PC-9 (cell line): ENCODE measurements at regions not wholly inside any gene's neighbourhood (a gene's known extent, or its start where the extent isn't known, plus 50 kb on each side); places are given as distances from the start of the nearest gene placed in this dataset.
A peak's percentile ranks its signal among the peaks of the same experiment; 100 is the strongest.

Source experiments
- BruUV-seq: library from RNA; stranded (reverse); fragments of 400-500 nt; replicated peaks from 2 replicates; lab custom pipeline; 2021; lab: Mats Ljungman, UMichigan
- CTCF ChIA-PET: fragments of 300-600 bp; sonication (Branson Sonifier 250); formaldehyde crosslinking; loops from one replicate; lab custom pipeline; 2022; ENCODE audit warnings: antibody characterized with exemption; lab: Charles Lee
- POLR2A ChIA-PET: fragments of 300-600 bp; sonication (Branson Sonifier 250); formaldehyde crosslinking; loops from one replicate; lab custom pipeline; 2022; ENCODE audit warnings: antibody characterized with exemption; ENCODE audit not compliant: unreplicated experiment; lab: Charles Lee
- DNase-seq, 2 experiments: peaks; one replicate each; pipeline versions ENCODE4 v3.0.0 to v3.0.0-alpha.2; 2015 to 2022; ENCODE audit warnings: mixed read lengths in 1 of 2
- H2AFZ ChIP-seq: fragments of 200-600 bp; sonication (generic); 2 replicates; pipeline ENCODE4 v1.8.1; 2017; ENCODE audit warnings: antibody characterized with exemption
- H3F3A ChIP-seq: fragments of 200-600 bp; sonication (generic); 2 replicates; pipeline ENCODE4 v1.8.1; 2017; ENCODE audit warnings: antibody characterized with exemption, mild to moderate bottlenecking, low read depth; ENCODE audit not compliant: insufficient read depth
- H3K27ac ChIP-seq: fragments of 200-600 bp; sonication (generic); 2 replicates; pipeline ENCODE4 v1.6.1; 2016; ENCODE audit warnings: mixed run types
- H3K27me3 ChIP-seq: fragments of 200-600 bp; sonication (generic); 2 replicates; pipeline ENCODE4 v1.6.1; 2016; ENCODE audit warnings: low read depth, mixed run types; ENCODE audit not compliant: insufficient read depth
- H3K36me3 ChIP-seq: fragments of 200-600 bp; sonication (generic); 2 replicates; pipeline ENCODE4 v1.6.1; 2016; ENCODE audit warnings: low read depth, mixed run types
- H3K4me1 ChIP-seq: fragments of 200-600 bp; sonication (generic); replicated peaks from 2 replicates; pipeline ENCODE4 v1.6.1; 2016; ENCODE audit warnings: mixed run types; ENCODE audit not compliant: insufficient read depth
- H3K4me2 ChIP-seq: fragments of 200-600 bp; sonication (generic); 2 replicates; pipeline ENCODE4 v1.6.1; 2017; ENCODE audit warnings: mixed run types
- H3K4me3 ChIP-seq: fragments of 200-600 bp; sonication (generic); 2 replicates; pipeline ENCODE4 v1.6.1; 2016; ENCODE audit warnings: mixed run types
- H3K79me2 ChIP-seq: fragments of 200-600 bp; sonication (generic); 2 replicates; pipeline ENCODE4 v1.6.1; 2017; ENCODE audit warnings: low read depth, mixed run types
- H3K9me2 ChIP-seq: fragments of 200-600 bp; sonication (generic); 2 replicates; pipeline ENCODE4 v1.8.1; 2017; ENCODE audit warnings: mild to moderate bottlenecking; ENCODE audit not compliant: insufficient read depth
- H3K9me3 ChIP-seq: fragments of 200-600 bp; sonication (generic); 2 replicates; pipeline ENCODE4 v1.8.1; 2016; ENCODE audit warnings: low read depth; ENCODE audit not compliant: insufficient read depth
- H4K20me1 ChIP-seq: fragments of 200-600 bp; sonication (generic); 2 replicates; pipeline ENCODE4 v1.8.1; 2017; ENCODE audit not compliant: insufficient read depth
- CTCF ChIP-seq: fragments of 200-600 bp; sonication (generic); conservative IDR thresholded peaks from 2 replicates; pipeline ENCODE4 v1.6.1; 2017; ENCODE audit warnings: mixed run types, antibody characterized with exemption, mild to moderate bottlenecking, moderate library complexity
- EZH2 ChIP-seq: fragments of 200-600 bp; sonication (generic); IDR thresholded peaks from 2 replicates; pipeline ENCODE4 v1.8.0; 2017; ENCODE audit warnings: antibody characterized with exemption, low read depth
- intact Hi-C: fragments of 100-400 bp; cut with micrococcal nuclease; formaldehyde crosslinking; loops from one replicate; pipeline ENCODE4 v1.10.0; 2022; ENCODE audit not compliant: unreplicated experiment

- CTCF ChIA-PET = no interaction called here
- POLR2A ChIA-PET = no interaction called here
- BruUV-seq = no TSS peak
- Histone ChIP-seq H3K9me3 (no peaks in the 10 kb centered on the region), H3K27me3 (no peaks in the 10 kb centered on the region), H3K4me2 (no peak overlapping the region), H4K20me1 (no peaks in the 10 kb centered on the region), H2AFZ (no peak overlapping the region), H3F3A (no peaks in the 10 kb centered on the region), H3K9me2 (no peaks in the 10 kb centered on the region), H3K79me2 (no peaks in the 10 kb centered on the region), H3K36me3 (no peaks in the 10 kb centered on the region), H3K4me1 (no peaks in the 10 kb centered on the region), H3K4me3 (no peak overlapping the region), H3K27ac (no peak overlapping the region)
- intact Hi-C loops = no loop called here
- TF ChIP-seq CTCF (no peak), EZH2 (no peak)
- no peak for DNase-seq
Observed at GRCh38 chr5:164951570-164951969, 1446.2 kb downstream of the MAT2B start.

GRCh38 chr5:164958688-164959087 is 1453.3 kb downstream of the MAT2B start:
- intact Hi-C loops = no loop called here
- H3K4me1 ChIP-seq = no peaks in the 10 kb centered on the region
- CTCF ChIA-PET = no interaction called here

GRCh38 chr5:164959761-164960160 is 1454.3 kb downstream of the MAT2B start:
- Histone ChIP-seq H4K20me1 (no peaks in the 10 kb centered on the region), H3F3A (no peaks in the 10 kb centered on the region), H3K27ac (no peak overlapping the region), H3K27me3 (no peaks in the 10 kb centered on the region), H2AFZ (peak overlapping the region; percentile 55; the same call in 1 of the 2 replicates), H3K4me3 (no peak overlapping the region), H3K36me3 (no peaks in the 10 kb centered on the region), H3K79me2 (no peaks in the 10 kb centered on the region), H3K4me1 (no peaks in the 10 kb centered on the region), H3K9me3 (peaks cover 3% of the 10 kb centered on the region; the same call in 1 of the 2 replicates), H3K4me2 (no peak overlapping the region), H3K9me2 (no peaks in the 10 kb centered on the region)
- TF ChIP-seq EZH2 = no peak
- TF ChIP-seq CTCF = no peak
- BruUV-seq = no TSS peak
- POLR2A ChIA-PET = no interaction called here
- intact Hi-C loops = no loop called here
- DNase-seq = no peak
- CTCF ChIA-PET = no interaction called here

More at GRCh38 chr5:164958688-164959087, 1453.3 kb downstream of the MAT2B start:
- no peaks in the 10 kb centered on the region for H3K27me3 ChIP-seq
- H3K27ac ChIP-seq = no peak overlapping the region
- POLR2A ChIA-PET = no interaction called here
- no TSS peak for BruUV-seq
- H3K79me2 ChIP-seq = no peaks in the 10 kb centered on the region
- no peak overlapping the region for H2AFZ ChIP-seq
- TF ChIP-seq CTCF = peak; percentile 39
- TF ChIP-seq EZH2 = no peak
- peaks cover 3% of the 10 kb centered on the region; the same call in 1 of the 2 replicates for H3K9me3 ChIP-seq
- H3K4me3 ChIP-seq = no peak overlapping the region
- H3F3A ChIP-seq = no peaks in the 10 kb centered on the region
- H4K20me1 ChIP-seq = no peaks in the 10 kb centered on the region
- no peak overlapping the region for H3K4me2 ChIP-seq
- H3K9me2 ChIP-seq = no peaks in the 10 kb centered on the region
- H3K36me3 ChIP-seq = no peaks in the 10 kb centered on the region
- no peak for DNase-seq
